ENCODE measurements at regions not wholly inside any gene's neighbourhood (a gene's known extent, or its start where the extent isn't known, plus 50 kb on each side); places are given as distances from the start of the nearest gene placed in this dataset.
A peak's percentile ranks its signal among the peaks of the same experiment; 100 is the strongest.
"Not testable (repeated sequence)": the region's sequence is repeated elsewhere in the genome, so short reads cannot be mapped to it uniquely, and the experiment has no call there.

DNA sequence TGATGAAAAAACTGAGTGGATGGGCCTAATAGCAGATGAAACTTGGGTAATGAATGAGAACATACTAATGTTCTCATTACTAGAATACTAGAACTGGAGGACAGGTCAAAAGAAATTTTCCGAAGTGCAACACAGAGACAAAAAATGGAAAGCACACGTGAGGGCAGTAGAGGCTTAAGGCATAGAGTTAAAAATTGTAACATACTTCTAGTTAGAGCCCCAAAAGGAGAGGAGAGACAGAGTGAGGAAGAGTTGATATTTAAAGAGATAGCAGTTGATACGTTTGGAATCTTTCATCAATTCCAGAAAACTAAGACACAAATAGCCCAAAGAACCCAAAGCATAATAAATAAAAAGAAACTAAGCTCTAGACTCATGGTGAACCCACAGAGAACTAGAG lies 327.9 kb downstream of the SQOR start:
- no peak for DNase-seq

DNA sequence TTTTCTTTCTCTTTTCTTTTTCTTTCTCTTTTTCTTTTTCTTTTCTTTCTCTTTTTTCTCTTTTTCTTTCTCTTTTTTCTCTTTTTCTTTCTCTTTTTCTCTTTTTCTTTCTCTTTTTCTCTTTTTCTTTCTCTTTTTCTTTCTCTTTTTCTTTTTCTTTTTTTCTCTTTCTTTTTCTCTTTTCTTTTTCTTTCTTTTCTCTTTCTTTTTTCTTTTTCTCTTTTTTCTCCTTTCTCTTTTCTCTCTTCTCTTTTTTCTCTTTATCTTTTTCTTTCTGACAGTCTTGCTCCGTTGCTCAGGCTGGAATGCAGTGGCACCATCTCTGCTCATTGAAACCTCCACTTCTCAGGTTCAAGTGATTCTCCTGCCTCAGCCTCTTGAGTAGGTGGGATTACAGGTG lies 335.7 kb downstream of the SQOR start:
- no peak for DNase-seq

- DNase-seq: no peak
Measured at GRCh38 chr15:45980366-45980765, 345.5 kb downstream of the SQOR start.

DNA sequence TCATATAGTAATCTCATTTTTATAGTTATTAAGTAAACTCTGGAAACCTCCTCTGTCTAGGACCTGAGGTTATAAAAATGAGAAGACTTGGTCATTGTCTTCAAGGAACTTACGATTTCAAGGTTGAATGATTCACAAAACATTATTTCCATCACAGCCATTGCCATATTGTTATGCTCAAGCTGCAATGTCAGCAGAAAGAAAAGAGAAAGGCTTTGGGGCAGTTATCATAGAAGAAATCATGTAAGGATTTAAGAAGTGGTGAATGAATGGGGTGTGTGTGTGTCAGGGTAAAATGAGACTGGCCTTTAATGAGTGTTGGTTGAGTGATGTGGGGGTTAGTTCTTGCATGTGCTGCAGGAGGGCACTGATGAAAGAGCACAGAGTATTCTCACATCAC lies 346.8 kb downstream of the SQOR start:
- no peak for DNase-seq

DNA sequence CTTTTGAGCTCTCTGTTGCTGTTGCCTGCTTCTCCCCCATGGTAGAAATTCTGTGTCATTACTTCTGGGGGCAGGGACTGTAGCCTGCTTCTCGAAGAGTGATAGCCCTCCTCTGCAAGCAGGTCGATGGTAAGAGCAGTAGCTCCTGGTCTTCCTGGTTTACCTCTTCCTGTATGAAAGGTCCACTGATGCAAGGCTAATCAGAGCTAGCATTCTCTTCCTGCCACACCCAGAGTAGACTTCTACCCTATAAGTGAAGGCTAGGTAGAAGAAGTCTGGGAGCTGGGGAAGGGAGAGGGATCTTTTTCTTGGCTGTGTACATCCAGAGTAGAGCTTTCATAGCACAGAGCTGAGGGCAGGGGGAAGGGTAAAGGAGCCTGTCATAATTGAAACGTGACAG lies 357.0 kb downstream of the SQOR start:
- DNase-seq: no peak

DNA sequence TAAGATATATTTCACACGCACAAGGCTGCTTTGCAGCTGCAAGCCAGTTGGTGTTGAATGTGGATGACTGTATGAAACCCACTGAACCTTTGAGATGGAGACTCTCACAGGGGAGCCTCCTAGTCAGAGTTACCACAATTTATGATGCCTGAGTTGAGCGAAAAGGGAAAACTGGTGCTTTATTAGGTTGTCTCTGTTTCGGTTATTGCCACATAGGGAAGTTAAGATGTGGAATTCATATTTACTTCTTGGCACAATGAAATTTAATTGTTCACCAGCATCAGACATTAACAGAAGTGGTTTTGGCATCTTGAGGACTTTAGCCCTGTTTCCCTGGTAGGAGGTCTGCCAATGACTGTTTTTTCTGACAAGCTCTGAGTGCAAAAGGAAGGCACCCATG lies 358.2 kb downstream of the SQOR start:
- DNase-seq: no peak

DNA sequence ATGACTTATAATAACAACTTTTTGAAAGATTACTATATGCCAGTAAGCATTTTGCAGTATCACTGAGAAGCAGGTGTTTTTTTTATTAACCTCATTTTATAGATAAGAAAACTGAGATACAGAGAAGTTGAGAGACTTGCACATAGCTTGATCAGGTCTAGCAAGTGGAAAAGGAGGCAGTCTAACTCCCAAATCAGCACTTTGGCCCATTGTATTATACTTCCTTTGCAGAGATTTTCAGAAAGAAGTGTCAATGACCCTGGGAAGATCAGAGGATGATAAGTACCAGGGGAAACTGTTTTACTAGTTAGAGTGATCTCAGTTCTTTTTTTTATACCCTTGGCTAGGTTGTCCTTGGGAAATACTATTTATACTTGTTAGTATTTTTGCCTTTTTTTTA lies 358.7 kb downstream of the SQOR start:
- DNase-seq: no peak

GRCh38 chr15:45995800-45996199 lies 361.0 kb downstream of the SQOR start:
- DNase-seq: no peak

DNA sequence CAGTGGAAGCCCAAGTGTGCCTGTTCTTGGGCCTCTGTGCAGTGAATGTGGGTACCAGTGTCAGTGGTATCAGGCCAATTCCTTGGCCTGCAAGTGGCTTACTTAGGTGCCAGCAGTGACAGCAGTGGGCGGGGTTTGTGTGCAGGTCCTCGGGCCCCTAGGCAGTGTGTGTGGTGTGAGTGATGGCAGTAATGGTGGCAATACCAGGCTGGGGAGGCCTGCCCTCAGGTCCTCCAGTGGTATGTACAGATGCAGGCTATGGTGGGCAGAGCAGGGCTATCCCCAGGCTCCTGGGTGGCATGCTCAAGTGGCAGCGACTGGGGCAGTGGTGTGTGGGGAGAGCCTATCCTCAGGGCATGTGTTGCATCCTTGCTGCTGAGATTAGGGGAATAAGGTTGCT lies 379.7 kb downstream of the SQOR start:
- DNase-seq: no peak

DNA sequence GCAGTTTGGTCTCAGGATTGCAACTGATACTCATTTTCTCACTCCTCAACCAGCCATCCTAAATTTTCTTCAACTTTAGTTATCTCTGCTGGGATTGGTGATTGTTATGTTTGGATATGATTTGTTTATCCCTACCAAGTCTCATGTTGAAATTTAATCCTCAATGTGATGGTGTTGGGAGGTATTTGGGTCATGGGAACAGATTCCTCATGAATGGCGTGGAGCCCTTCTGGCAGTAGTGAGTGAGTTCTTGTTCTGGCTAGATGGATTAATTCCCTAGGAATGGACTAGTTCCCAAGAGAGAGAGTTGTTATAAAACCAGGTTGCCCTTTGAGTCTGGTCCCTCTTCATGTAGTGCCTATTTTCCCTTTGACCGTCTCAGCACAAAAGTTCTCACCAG lies 399.9 kb downstream of the SQOR start:
- no peak for DNase-seq

GRCh38 chr15:46039703-46040102 lies 404.9 kb downstream of the SQOR start:
- no peak for DNase-seq

DNA sequence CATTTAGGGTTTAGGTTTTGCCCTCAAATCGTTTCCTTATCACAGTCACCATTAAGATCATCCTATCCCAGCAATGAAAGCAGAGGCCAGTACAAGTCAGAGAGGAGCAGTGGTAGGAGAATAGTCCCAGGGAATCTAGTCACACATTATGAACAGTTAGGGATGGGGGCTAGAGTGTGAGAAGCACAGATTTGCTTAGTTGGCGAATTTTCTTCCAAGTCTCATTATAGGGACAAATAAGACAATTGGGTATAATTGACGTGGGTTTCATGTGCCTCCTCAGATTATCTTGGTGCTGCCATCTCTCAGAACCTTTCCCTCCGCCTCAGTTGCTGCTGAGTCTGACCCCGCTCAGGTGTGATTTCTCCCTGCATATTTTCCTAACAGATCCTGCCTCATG lies 407.1 kb downstream of the SQOR start:
- no peak for DNase-seq

- DNase-seq: peak in 1 of 14 donors; percentile 89
Measured at GRCh38 chr15:46059921-46060594, 425.2 kb downstream of the SQOR start.

DNA sequence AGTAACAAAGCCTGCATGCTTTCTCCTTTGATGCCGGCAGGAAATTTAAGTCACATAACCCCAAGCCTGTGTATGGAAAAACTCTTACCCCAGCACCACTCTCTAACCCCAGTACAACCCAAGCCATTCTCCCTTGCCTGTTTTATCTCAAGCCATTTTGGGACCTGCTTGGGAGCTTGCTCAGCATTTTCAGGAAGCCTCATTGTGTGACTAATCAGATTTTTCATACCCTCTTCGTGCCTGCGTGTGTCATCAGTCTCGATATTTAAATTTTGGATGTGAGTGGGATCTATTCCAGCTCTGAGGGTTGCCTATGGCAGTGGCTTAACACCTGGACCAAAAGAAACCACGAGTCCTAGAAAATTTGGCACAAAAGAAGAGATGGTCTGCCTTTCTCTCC lies 426.2 kb downstream of the SQOR start:
- peak in 1 of 14 donors; percentile 20 for DNase-seq

DNA sequence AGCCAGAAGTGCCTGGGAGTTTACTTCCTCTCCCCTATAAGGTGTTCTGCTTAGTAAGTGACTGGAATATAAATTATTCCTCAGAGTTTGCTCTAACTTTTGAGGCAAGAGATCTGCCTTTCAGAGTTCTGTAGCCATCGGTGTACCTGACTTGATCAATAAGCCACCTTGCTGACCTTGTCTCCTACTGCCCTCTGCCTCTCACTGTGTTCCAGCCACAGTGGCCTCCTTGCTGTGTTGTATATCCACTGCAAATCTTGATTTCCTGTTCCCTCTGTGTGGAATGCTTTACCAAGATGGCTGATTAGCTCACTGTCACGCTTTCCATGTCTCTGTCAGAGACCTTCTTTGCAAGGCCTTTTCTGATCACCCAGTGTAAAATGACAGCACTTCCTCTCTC lies 442.4 kb downstream of the SQOR start:
- DNase-seq: no peak

DNA sequence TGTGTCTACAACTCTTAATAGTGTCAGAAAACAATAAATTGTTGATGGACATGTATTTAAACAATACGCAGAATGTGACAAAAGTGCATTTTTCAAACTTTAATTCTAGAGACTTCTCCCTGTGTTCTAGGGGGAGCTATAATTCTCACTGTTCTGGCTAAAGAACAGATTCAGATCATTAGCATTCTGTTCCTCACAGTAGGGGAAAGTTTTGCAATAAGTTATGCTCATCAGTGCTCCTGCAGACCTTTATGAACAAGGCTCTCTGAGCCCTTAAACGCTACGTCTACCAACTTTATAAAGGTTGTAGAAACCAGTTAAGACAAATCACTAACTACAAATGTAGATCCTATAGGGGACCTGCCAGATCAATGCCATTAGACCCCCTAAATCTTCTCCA lies 444.2 kb downstream of the SQOR start:
- DNase-seq: no peak

DNA sequence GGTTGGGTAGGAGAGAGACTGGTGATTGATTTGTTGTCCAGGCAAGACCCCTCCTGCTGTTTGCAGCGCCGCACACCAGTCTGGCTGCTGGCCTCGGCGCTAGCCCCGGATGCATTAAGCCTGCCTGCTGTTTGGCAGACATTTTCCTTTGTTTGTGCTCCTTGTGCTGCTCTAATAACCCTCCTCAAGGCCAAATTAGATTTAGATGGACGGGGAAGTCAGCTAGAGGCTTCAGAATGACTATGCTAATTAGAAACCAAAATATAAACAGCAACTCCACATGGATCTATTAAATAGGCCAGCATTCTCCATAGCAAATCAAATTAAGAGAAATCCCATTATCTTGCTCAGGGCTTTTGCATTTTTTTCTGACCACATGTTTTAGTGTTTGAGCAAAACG lies 445.2 kb downstream of the SQOR start:
- peak in 4 of 14 donors; percentile 1 to 25 (median 6) for DNase-seq

DNA sequence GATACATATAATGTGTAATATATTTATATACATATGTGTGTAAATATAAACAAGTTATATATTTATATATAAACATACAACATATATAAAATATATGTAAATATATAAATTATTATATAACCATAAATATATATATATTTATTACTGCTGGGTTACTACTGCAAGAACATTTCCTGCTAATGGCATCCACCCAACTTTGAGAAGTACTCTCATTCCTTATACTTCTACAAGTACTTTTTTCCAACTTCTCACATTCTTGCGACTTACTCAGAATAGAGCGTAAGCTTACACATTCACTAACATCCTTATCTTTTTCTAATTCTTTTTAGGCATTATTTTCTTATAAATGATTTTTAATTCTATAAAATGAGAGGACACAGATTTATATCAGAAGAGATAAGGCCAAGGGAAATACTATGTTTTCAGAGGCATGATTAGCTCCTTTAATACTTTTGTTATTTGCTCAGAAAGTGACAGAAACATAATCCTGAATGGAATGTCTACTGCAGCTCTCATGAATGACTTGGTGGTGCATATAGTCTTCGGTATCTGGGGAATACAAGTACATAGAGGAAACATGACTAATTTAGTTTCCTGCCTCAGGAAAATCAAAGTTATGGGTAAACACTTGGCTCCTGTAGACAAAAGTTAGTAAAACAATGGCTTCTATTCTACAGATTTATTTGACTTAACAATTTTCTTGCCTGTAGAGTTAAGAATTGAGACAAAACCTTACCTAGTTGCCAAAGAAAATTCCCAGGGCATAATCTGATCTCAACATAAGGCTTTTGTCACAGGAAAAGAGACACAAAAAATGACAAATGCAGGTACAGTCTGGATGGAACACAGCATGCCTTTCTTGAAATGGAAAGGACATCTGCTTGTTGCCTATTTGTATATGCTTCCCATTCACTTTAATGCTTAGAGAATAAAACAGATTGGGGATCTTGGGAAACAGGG lies 453.9 kb downstream of the SQOR start:
- no peak for DNase-seq

DNA sequence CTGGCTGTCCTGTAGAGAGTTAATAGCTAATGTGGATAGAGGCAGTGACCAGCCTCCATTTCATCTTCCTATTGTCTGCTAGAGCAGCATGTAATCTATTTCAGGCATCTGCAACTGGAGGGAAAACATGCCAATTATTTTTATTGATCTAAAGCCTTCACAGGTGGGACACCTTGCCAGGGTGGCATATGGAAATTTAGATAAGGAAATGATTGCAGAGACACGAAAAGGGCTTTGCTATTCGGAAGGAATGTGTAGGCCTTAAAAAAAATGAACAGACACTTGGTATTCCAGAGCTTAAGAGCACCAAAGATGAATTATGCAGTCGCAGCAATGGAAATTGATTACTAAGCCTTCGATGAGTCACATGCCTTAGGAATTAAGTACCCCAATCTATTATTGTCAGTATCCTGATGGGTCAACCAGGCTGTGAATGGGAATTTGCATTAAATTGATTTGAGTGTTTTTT lies 454.7 kb downstream of the SQOR start:
- no peak for DNase-seq

GRCh38 chr15:46091860-46092450 lies 457.1 kb downstream of the SQOR start:
- peak in 3 of 14 donors; percentile 4 to 23 (median 7) for DNase-seq

GRCh38 chr15:46098006-46098405 lies 463.2 kb downstream of the SQOR start:
- not testable (repeated sequence) for DNase-seq

DNA sequence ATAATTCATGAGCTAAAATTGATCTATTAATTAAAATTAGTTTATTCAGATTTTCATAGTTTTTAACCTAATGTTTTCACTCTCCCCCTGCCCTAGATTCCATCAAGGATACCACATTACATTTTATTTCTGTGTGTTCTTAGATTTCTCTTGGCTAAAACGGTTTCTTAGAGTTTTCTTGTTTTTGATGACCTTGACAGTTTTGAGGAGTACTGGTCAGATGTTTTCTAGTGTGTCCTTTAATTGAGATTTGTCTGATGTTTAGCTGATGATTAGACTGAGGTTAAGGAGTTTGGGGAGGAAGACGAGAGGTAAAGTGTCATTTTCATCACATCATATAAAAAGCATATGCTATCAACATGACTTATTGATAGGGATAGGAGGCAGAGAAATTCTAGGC lies 475.9 kb downstream of the SQOR start:
- DNase-seq: no peak

DNA sequence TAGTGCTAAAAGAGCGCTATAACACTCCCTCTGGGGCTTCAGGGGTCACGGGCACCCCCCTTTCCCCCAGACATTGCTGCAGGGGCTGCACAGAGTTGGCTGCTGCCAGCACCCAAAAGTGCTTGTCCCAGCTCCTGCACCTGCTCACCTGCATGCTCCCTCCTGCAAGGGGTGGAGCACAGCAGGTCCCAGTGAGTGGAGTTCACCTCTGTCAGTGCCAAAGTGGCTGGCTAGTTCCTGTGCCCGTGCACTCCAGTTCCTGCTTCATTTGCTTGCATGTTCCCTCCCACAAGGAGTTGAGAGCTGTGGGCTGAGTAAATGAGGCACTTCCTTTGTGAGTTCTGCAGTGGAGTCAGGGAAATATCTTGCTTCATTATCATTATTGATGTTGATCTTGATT lies 476.9 kb downstream of the SQOR start:
- no peak for DNase-seq
